Adrenal gland (tissue), 5 donors: ENCODE measurements at regions not wholly inside any gene's neighbourhood (a gene's known extent, or its start where the extent isn't known, plus 50 kb on each side); places are given as distances from the start of the nearest gene placed in this dataset.

Source experiments
- POLR2A ChIP-seq, 2 donors: fragments of 450-650 bp; IDR thresholded peaks; one replicate each; pipeline ENCODE4 v1.6.1; 2017; ENCODE audit warnings: antibody characterized with exemption in 2 of 2, mild to moderate bottlenecking in 2 of 2, moderate library complexity in 1 of 2
- TF ChIP-seq, protein P1 (sequence below), 6 experiments: fragments of 450-650 bp in 4 of 6; fragments of 200-600 bp in 2 of 6; sonication (generic) in 1 of 6; IDR thresholded peaks; 1 replicate in 5 of 6; 2 replicates in 1 of 6; pipeline versions ENCODE4 v1.5.1 to v1.8.0; 2016 to 2021; ENCODE audit warnings: antibody characterized with exemption in 6 of 6, mild to moderate bottlenecking in 2 of 6, moderate library complexity in 1 of 6
- donor health status: DM: no; HTN: no; CAD: no.

DNA sequence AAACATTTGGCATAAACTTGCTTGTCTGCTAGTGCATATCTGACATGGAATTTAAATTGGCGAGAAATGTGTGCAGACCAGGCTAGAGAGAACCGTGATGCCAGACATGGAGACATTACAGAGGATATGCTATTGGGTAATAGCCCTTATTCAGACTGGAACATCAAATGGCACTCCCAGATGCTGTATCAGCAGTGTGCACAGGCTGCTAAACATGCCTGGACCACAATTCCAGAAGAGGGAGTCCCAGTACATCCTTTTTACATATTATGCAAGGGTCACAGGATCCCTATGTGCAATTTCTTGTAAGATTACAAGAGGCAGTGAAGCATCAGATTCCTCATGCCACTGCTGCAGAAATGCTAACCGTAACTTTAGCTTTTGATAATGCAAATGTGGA, 354.5 kb upstream of the FOXG1 start:
- TF ChIP-seq, protein P1, sequence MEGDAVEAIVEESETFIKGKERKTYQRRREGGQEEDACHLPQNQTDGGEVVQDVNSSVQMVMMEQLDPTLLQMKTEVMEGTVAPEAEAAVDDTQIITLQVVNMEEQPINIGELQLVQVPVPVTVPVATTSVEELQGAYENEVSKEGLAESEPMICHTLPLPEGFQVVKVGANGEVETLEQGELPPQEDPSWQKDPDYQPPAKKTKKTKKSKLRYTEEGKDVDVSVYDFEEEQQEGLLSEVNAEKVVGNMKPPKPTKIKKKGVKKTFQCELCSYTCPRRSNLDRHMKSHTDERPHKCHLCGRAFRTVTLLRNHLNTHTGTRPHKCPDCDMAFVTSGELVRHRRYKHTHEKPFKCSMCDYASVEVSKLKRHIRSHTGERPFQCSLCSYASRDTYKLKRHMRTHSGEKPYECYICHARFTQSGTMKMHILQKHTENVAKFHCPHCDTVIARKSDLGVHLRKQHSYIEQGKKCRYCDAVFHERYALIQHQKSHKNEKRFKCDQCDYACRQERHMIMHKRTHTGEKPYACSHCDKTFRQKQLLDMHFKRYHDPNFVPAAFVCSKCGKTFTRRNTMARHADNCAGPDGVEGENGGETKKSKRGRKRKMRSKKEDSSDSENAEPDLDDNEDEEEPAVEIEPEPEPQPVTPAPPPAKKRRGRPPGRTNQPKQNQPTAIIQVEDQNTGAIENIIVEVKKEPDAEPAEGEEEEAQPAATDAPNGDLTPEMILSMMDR (IDR thresholded peaks at IDR 0.05), result no peak
- no peak for TF ChIP-seq POLR2A (IDR thresholded peaks at IDR 0.05)
